NOMO-1 treated with dmso at 0.1 percent for 144 hours (cell line): ENCODE measurements at regions not wholly inside any gene's neighbourhood (a gene's known extent, or its start where the extent isn't known, plus 50 kb on each side); places are given as distances from the start of the nearest gene placed in this dataset.
"Not testable (repeated sequence)": the region's sequence is repeated elsewhere in the genome, so short reads cannot be mapped to it uniquely, and the experiment has no call there.

Experiments
- DNase-seq: peaks from one replicate; lab custom pipeline; 2025; ENCODE audit not compliant: unreplicated experiment; lab: John Stamatoyannopoulos, UW

- DNase-seq = no peak
Measured at GRCh38 chr15:99826157-99826780, 93.0 kb upstream of the LYSMD4 start.

- no peak for DNase-seq
Measured at GRCh38 chr15:99823346-99823745, 90.1 kb upstream of the LYSMD4 start.

- DNase-seq = no peak
Measured at GRCh38 chr15:99819981-99820718, 86.9 kb upstream of the LYSMD4 start.

- no peak for DNase-seq
Measured at GRCh38 chr15:99818872-99819271, 85.6 kb upstream of the LYSMD4 start.

- not testable (repeated sequence) for DNase-seq
Measured at GRCh38 chr15:99816862-99817261, 83.6 kb upstream of the LYSMD4 start.

GRCh38 chr15:99810663-99811062 is 77.4 kb upstream of the LYSMD4 start:
- DNase-seq = not testable (repeated sequence)

- not testable (repeated sequence) for DNase-seq
Measured at GRCh38 chr15:99799854-99800250, 66.6 kb upstream of the LYSMD4 start.

- DNase-seq = not testable (repeated sequence)
Measured at GRCh38 chr15:99799182-99799853, 66.1 kb upstream of the LYSMD4 start.

GRCh38 chr15:99796940-99797870 is 64.0 kb upstream of the LYSMD4 start:
- DNase-seq = not testable (repeated sequence)

GRCh38 chr15:99791881-99792807 is 58.9 kb upstream of the LYSMD4 start:
- not testable (repeated sequence) for DNase-seq

GRCh38 chr15:99790751-99791150 is 57.5 kb upstream of the LYSMD4 start:
- DNase-seq = not testable (repeated sequence)

- DNase-seq = no peak
Measured at GRCh38 chr15:99788156-99788555, 54.9 kb upstream of the LYSMD4 start.

- not testable (repeated sequence) for DNase-seq
Measured at GRCh38 chr15:99784800-99785199, 51.6 kb upstream of the LYSMD4 start.

GRCh38 chr15:99783918-99784619 is 50.8 kb upstream of the LYSMD4 start:
- DNase-seq = not testable (repeated sequence)
